ENCODE measurements at regions not wholly inside any gene's neighbourhood (a gene's known extent, or its start where the extent isn't known, plus 50 kb on each side); places are given as distances from the start of the nearest gene placed in this dataset.

DNA sequence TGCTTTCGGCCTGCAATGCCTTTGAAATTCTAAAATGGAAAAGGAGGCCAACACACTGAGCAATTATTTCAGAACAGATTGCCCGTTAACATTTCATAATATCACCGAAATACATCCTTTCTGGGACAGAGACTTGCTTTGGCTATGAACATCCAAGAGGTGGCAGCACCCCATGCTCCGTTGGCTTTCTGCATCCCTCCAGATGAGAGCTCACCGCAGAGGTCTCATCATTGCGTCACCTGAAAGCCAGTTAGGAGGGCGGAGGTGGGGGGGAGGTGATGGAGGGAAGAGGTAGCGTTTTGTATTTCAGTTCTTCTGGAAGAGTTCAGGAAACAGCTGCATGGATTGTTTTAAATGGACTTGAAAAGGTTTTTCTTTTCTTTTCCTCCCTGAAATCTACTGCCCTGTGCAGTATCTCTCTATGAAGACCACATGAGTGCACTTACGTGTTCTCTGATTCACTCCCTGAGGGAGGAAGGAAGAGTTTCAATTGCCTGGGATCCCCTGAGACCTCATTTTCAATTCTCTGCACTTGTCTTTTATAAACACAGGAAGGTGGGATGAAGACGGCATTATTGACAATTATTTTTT lies 166.8 kb upstream of the PGRMC2 start (continued):
- TF ChIP-seq ZNF318 (IDR thresholded peaks at IDR 0.05; ENCODE audit: borderline replicate concordance in 1 of 2, low read depth in 1 of 2) (0 out of 4 replicates have a peak, but pooled peaks of 1 of the 2 experiments have one; percentile 31), ZNF644 (tag; IDR thresholded peaks at IDR 0.05; ENCODE audit: low read depth) (no peak), ZNF766 (CRISPR knock-in tag; conservative IDR thresholded peaks at IDR 0.05) (no peak)
